GM19372 (cell line): ENCODE measurements at regions not wholly inside any gene's neighbourhood (a gene's known extent, or its start where the extent isn't known, plus 50 kb on each side); places are given as distances from the start of the nearest gene placed in this dataset.

Source experiments
- ATAC-seq: cut with Tn5 transposase; IDR thresholded peaks from one replicate; pipeline ENCODE4 v1.9.1; 2021; ENCODE audit warnings: mild to moderate bottlenecking, low read depth, moderate library complexity; ENCODE audit not compliant: unreplicated experiment

DNA sequence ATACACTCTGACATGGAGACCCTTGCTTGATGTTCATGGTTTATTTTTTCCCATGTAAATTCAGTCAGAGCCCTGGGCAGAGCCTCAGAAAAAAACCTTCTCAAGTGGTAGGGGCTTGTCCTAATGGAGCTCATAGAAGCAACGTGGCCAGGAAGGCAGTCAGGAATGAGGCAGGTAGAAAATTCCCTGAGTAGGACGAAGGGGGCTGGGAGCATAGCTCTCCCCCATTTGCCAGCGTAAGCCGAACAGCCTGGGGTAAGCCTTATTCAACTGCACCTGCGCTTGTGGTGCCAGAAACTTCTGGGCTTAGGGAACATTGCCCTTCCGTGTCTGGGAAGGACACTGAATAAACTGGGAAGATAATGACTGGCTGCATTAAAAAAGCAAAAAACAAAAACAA lies 238.5 kb upstream of the ROPN1 start:
- no peak for ATAC-seq

DNA sequence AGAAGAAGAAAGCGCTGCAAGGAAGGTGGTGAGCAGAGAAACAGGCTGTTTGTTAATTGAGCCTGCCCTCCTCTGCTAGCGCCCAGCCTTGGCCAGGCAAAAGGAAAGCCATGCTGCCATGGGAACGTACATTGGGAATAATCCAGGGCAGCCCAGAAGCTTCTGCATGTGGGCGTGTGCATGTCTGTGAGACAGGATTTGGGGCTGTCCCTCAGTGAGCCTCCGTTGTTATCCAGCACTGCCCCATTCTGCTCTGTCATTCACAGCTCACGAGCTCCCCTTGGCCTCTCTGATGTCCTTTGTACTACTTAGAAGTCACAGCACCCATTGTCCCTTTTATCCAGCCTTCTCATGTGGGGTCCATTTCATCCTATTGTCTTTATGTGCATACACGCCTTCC lies 239.1 kb upstream of the ROPN1 start:
- ATAC-seq = no peak

DNA sequence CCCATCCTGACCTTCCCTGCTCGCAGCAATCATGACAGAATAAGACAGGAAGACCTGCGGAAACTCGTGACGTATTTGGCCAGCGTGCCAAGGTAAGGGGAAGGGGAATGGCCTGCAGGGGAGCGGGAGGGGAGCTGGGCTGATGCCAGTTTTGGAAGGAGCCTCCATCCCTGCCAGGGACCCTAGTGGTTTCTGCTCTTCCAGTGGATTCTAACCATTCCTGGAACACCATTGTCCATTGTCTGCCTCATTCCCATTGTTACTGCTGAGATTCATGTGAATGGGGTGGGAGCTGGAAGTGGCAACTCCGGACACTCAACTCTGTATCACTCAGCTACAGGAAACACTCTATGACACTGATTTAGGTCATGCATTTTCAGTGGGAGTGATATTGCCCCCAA lies 242.9 kb upstream of the ROPN1 start:
- ATAC-seq = no peak

DNA sequence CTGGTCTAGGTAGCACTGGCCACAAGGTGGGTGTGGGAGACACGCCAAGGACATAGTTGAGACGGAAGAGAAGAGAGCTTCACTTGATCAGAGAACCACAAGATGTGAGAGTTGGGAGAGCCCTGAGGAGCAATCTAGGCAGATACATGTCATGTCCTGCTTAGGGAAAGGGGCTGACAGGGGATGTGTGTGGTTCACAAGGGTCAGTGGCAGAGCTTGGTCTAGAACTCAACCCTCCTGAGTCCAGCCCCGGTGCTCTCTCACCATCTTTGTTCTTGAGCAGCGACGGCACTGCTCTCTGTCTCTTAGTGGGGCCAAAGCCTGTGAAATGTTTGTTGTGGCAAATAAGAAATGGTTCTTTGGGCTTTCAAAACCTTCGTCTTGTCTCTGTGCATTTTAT lies 243.5 kb upstream of the ROPN1 start:
- no peak for ATAC-seq

DNA sequence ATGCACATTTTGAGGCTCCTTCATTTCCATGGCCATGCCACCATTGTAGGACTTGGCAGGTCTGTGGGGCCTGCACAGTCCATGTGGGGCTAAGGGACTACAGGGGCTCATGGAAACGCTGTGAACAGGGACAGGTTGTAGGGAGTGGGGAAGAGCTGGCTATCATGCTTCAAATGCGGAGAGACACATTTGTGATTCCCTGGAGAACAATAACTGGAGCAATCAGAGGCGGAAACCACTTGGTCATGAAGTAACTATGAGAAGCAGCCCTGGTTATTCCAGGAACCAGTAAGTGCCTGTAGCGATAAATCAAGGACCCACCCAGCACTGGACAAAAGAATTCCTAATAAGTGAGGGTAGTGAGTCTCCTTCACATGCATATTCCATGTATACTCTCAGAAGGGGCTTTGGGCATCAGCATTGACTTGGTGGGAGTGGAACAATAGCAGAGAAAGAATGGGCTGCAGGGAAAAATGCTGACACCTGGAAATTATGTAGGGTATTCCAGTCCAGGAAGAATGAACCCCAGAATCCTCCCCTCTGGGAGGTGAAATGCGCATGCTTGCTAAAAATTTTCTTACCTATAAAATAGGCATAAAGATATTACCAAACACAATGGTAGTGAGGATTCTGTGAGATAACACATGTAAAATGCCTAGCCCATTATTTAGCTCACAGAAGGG lies 251.4 kb upstream of the ROPN1 start:
- ATAC-seq = no peak

DNA sequence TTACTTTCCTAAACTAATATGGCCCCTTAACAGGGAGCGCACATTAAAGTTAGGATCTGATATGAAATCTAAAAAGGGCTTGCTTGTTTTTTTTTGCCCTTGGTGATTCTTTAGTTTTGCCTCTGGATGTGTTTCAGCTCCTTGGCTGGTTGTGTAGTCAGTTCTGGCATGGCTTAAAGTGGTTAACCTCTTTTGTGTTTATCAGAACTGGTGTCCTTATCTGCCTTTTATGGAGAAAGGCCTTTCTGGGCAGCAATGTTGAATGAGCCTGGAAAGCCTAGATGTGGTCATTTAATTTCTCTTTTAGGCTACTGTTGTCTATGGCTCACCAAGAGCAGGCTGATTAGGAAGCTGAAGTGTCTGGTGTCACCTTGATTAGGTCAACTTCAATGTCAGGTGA lies 254.5 kb upstream of the ROPN1 start:
- no peak for ATAC-seq

DNA sequence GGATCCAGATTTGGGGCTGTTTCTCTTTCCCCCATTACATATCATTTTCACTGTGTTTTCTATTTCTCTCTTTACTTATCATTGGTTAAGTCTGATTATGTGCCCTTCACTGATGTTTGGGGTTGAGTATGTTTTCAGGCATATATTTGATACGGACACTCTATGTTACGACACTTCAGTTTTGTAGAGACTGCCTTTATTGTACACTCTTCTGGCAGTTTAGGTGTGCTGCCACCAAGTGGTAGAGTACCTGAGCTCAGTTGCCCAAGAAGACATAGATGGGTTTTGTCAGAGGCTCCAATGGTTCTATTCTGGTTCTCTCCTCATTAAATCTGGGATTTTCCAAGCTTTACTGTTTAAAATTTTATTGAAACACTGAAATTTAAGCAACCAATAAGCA lies 255.0 kb upstream of the ROPN1 start:
- ATAC-seq = no peak

DNA sequence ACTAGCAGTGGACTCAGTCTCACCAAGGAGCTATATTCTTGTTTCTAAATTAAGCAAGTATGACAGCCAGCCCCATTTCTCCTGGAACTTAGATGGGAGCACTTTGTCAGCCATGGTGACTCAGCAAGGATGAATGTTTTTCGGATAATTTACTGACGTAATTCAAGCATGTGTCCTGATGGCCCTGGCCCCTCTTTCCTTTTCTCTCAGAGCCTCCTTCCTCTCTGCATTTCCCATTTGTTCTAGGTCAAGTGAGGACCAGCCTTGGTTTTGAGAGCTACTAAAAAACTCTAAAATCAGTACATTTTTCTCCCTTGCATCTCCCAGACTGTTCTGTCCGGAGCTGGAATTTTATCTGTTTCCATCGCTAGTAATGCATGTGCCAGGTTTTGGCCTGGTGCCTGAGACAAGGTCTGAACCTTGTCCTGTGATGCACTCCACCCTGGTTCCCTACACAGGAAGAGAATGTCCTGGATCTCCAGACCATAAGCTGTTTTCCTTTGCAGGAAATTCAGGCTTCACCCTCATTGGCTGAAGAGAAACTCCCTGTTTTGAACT lies 256.6 kb upstream of the ROPN1 start:
- no peak for ATAC-seq

DNA sequence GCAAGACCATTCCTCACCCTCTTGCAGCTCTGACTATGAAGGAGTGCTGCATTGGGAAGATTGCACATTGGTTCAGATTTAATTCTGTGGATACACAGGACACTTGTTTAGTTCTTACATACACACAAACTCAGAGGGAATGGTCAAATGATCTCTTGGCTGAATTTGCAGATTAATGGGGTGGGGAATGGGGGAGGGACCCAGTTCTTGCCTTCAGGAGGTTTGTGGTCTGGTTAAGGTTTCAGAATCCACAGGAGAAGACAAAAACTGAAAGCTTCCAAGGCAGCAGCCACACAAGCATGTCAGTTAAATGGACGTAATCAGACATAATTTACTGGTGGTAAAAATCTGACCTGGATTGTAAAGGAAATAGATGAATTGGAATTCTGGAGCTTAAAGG lies 257.1 kb upstream of the ROPN1 start:
- ATAC-seq = no peak

DNA sequence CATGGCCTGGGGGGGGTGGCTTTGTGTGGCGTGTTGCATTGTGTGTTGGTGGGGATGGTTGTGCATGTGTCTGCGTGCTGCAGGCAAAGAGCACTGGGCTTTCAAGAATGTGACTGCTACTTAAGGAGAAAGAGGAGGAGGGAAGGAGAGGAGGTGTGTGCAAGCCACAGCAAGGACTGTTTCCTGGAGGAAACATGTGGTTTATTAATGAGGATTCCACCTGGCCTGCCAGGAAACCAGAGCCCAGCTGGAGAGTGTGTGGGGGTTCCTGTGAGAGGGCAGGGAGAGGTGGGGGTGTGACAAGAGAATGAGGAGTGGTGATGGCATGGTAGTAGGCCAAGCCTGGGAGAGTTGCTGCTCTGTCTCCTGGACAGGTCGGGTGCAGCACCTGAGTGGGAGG lies 258.1 kb upstream of the ROPN1 start:
- ATAC-seq = no peak

DNA sequence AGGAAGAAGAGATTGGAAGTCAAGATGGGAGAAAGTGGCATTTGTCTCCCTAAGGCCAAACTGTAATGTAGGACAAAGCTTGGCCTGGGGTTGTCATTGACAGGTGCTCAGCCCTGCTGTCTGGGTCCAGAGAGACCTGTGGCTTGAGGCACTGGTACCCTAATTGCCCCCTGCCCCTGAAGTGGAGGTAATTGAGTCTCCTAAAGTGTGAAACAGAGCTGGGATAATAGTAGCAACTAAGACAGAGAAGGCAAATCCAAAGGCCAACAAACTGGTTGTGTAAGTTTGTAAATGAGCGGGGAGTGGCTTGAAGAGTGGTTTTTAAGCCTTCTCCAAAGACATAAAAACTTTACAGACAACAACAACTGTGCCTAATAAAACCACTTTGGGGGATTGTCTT lies 264.2 kb upstream of the ROPN1 start:
- ATAC-seq = no peak

DNA sequence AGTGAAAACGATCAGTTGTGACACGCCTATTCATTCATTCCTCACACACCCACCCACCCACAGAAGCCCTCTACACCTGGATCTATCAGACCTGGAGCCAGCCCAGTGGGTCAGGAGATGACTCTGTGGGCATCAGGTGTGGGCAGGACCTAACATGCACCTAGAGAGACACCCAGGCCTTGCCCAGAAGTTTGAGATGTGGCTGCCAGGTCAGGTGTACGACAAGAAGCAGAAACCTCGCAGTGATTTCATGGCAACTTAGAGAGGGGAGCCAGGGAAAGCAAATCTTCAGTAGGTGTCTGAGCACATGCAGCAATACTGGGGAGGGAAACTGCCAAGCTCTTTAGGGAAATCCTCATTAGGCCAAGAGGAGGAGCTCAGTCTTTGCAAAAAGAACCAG lies 264.7 kb upstream of the ROPN1 start:
- no peak for ATAC-seq

DNA sequence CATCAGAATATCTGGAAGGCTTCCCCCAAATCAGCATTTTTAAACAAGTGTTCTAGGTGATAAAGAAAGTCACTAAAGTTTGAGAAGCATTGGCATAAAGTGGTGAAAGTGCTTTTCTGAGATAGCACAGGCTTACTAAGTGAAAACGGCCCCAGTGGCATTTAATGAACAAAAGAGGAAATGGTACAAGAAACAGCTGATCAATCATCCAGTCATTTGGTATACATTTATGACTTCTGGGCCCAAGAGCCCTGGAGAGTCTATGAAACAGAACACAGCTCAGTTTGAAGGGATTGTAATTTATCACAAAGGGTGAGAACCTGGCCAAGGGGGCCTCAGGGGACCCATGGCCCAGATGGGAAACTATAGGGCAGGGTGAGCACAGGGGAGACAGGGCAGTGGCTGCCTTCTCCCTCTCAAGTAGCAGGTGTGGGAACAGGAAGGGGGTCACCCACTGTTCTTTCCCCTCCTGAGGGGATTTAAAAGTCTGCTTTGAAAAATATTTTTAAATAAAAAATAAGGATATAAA lies 265.5 kb upstream of the ROPN1 start:
- ATAC-seq = no peak

DNA sequence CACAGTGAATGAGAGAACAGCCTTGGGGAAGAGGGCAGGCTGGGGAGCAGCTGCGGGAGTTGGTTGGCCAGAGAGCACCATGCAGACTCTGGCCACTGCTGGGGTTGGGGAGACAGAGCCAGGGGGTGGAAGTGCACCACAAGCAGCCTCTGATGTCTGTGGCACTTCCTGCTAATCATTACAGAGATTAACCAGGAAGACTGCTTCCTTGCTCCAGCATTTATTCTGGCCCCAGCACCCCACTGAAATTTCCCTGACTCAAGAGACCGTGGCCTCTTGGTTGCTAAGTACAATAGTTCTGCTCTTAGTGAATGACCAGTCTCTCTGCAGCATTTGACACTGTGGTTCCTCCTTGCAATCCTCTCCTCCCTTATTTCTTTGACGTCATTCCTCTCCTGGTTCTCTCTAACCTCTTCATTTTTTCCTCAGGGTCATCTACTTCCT lies 266.2 kb upstream of the ROPN1 start:
- no peak for ATAC-seq

DNA sequence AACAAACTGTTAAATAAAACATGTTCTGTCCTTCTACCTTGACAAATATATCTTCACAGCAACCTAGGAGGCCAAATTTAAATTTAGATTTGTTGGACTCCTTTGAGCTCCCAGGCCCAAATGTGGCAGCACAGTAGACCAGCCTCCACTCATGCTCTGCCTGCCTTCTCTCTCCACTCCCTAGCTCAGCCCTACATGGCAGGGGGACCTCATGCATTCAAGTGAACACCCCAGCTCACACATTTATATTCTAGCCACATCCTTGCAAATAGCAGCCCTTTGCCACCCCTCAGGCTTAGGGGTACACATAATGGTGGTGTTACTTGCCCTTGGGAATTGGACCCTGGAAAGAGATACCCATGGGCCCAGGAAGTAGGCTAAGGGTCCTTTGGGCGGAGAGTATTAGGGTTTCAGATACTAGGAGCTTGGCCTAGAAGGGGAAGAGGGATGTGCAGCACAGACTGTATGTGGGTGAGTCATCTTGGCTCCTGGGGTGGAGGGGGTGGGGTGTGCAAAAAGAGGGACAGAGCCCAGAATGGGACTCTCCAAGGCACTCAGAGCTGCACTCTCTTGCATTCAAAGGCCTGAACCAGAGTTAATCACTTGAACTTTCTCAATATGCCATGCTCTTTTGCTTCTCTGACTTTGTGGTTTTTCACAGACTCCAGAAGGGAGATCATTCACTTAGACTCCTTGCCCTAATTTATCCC lies 268.4 kb upstream of the ROPN1 start:
- ATAC-seq = no peak

DNA sequence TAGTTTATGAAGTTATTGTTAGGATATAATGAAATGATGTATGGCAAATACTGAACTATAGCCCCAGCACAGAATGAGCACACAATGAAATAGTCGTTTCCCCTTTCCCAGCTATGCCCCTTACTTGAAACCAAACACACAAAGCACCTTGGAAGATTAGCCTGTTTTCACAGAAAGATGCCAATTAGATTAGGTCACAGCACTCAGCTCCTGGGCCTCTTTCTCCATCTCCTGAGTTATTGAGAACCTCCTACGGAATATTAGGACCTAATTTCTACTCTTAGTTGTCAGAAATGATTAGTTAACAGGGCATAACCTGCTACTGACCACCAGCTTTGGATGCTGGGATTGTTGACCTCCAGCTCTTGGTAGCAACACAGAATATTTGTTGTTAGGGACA lies 269.4 kb upstream of the ROPN1 start:
- ATAC-seq = no peak

DNA sequence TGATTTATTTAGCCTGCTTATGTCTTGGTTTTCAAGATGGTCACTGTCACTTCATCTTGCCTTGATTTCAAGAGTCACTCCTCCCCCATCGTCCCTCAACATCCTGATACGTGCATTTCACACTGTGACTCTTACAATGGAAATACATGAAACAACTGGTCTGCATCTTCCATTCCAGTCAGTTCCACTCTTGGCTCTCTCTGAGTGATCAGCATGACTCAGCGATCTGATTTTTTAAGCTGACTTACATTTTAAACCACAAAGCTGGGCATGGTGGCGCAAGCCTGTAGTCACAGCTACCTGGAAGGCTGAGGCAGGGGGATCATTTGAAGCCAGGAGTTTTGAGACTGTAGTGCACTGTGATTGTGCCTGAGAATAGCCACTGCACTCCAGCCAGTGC lies 271.2 kb upstream of the ROPN1 start:
- no peak for ATAC-seq

DNA sequence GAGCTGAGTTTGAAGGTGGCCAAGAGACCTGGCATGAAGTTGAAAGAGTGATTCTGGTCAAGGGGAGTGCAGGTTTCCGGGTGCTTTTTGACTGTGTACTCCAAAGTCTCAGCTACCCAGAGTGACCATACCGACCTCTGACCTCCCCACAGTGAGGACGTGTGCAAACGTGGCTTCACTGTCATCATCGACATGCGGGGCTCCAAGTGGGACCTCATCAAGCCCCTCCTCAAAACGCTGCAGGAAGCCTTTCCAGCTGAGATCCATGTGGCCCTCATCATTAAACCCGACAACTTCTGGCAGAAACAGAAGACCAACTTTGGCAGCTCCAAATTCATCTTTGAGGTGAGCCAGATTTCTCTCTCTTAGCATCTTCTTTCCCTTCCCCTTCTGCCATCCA lies 272.4 kb upstream of the ROPN1 start:
- ATAC-seq = no peak

DNA sequence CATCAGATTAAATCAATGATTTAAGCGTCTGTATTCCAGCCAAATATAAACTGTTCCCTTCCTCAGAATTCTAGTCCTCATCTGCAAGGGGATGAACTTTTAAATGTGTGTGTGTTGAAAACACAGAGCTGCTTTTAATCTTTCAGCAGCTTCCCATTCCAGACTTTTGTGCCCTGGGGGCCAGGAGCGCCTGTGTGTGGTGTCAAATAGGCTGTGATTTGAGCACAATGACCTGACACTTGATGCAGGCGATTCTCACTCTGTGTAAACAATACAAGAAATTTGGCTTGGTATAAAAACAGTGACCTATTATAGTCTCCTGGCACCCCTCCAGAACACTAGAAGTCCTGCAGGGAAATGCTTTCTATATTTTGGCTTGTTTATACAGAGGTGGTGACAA lies 274.6 kb upstream of the ROPN1 start:
- no peak for ATAC-seq

DNA sequence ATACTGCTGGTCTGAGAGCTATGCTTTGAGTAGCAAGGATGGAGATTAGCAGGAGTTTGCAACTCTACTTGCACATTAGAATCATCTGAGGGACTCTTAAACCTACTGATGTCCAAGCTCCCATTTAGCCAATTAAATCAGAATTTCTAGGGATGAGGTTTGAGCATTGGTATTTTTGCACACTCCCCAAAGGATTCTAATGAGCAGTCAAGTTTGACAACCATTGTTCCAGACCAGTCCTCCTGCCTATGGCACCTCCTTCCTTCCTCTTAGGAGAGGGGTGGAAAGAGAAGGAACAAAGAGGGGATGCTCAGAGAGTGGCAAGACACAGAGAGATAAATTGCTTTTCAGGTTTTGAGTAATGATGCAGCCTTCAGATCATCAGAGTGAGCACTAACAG lies 275.5 kb upstream of the ROPN1 start:
- no peak for ATAC-seq

DNA sequence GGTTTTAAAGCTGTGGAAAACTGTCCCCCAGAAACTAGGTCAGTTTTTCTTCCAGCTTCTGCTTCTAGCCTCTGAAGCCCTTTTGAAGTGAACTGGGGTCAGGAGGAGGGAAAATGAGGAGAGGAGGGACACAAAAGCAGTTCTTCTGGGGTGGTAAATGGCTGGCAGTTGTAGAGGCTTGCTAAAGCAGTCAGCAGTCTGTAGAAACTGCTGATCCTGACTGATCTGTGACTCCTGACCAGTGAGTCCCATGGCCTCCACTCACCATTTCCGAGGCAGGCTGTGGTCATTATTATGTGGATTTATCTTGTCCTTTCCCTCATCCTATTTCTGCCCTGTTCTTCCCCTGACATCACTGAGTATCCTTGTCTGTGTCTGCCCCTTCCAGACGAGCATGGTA lies 276.4 kb upstream of the ROPN1 start:
- no peak for ATAC-seq

DNA sequence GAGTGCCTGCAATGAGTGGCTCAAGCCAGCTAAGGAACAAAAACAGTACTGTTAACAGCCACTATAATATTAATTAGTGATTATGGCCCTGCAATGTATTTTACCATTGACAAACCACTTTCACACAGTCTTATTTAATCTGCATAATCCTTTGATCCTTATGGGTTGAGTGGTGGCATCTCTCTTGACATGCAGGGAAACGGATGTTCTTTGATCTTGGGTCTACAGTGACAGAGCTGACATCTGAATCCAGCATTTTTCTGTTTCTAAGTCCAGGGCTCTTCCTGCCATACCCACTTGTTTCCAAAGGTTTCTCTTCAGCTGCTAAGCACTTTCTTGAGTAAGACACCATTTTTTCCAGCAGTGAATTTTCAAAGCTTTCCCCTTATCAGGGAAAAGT lies 277.7 kb upstream of the ROPN1 start:
- no peak for ATAC-seq
